ENCODE measurements at regions not wholly inside any gene's neighbourhood (a gene's known extent, or its start where the extent isn't known, plus 50 kb on each side); places are given as distances from the start of the nearest gene placed in this dataset.

DNA sequence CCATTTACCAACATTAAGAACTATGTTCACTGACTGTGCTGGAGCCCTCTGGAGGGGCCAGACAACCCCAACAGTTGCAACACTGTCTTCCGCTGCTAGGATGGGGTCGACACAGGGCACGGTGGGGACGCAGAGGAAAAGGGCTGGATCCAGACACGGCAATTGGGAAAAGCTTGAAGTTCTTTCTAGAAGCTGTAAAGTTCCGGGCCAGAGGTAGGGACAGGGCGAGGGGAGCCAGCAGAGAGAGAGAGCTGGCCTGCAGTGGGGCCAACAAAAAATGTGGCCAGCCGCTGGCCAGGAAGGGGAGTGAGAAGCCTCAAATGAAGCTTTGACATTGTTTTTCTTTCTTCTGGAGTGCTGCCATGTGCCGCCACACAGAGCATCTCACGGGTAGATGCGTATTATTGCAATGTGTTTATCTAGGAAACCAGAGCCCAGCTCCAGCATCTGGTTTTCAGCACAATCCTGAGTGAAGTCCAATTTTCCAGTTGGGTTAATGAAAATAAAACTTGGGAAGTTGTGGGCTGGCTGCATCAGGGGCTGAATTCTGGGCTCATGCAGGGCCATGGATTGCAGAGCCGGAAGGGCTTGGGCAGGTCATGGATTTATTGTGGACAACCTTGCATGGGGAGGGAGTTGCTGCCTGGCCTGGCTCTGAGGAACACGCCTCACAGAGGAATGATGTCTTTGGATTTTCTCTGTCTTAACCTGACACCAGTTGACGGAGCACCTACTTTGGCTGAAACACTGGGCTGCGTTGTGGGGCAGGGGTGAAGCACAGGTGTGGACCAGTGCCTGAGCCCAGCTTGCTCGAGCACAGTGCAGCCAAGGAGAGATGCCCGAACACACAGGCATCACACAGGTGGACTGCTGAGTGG lies 67.6 kb upstream of the AMPD3 start:
- peak; percentile 42 to 51 for DNase-seq

DNA sequence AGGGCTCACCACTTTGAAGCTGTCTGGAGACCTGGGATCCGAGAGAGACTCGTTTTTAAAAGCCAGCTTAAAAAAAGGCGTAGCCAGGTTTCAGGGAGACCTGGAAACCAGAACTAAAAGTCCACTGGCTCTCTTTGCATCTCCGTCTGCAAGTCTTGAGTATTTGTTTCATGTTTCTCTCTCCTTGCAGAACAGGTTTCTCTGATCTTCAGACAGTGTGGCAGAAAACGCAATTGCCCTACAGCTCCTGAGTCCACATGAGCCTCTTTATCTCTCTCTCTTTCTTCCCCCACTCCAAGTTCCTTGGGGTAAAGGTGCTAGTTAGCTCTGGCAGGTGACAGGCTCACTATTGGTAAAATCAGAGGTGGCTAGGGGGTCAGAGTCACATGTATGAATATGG lies 67.0 kb upstream of the AMPD3 start:
- DNase-seq: no peak

DNA sequence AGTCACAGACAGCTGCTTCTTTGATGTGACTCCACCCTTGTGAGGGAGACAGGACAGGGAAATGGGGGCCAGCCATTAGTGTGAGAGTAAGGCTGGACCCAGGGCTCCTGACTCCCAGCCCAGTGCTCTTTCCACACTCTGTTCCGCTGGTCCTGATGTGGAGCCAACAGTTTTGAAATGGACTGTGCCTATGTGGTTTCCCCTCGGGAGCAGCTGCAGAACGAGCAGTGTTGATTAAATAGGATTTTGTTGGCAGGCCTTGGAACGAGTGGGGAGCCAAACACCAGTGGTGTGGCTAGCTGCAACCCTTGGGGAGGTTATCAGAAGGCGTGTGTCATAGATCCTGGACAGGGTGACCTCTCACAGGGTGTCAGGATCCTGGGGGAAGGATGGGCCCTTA lies 66.5 kb upstream of the AMPD3 start:
- DNase-seq: no peak

DNA sequence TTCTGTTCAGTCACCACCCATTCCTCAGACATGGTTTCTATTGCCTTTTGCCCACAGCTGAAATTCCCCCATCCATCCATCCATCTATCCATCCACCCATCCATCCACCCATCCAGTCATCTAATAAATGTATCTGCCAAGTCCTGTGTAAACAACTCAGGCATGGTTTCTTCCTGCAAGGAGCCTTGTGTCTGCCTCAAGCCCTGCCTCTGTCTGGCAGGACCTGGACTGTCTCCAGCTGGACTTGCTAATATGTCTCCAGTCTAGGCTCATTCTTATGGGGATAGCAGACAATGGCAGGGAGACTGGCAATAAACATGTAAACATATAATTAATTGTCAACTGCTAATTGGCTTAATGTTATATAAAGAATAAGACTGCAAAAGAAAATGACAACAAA lies 64.7 kb upstream of the AMPD3 start:
- no peak for DNase-seq

DNA sequence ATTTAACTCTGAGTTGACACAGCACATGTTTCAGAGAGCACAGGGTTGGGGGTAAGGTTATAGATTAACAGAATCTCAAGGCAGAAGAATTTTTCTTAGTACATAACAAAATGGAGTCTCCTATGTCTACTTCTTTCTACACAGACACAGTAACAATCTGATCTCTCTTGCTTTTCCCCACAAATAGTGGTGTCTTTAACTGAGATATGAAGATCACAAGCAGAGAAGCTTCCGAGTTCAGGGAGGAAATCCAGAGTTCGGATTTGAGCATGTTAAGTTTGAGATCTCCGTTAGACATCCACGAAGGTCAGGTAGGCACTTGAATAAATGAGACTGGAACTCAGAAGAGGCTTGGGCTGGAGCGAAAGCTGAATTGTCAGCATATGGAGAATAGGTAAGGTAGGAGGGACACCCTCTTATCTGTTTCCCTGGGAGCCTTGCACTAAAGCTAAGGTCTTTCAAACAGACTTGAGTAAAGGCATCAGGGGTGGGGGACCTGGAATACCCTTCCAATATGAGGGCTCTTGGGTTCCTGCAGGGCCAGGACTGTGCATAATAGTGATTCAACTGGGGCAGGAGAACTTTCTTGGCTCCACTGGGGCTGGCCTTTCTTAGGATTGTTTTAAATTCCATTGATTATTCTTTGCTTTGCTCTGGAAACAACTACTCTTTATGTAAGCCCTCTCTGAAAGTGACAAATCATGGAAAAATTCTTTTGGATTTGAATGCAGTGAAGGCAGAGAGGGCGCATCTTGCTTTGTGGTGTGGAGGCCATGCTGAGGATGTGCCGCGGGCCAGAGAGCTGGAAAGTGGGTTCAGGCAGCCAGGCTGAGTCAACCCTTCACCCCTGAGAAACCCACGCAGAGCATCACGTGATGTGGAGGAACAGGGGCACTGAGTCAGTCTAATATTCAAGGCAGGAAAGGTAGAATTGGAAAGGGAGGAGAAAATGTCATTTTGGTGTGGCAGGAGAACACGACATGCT lies 62.7 kb upstream of the AMPD3 start:
- DNase-seq: no peak

DNA sequence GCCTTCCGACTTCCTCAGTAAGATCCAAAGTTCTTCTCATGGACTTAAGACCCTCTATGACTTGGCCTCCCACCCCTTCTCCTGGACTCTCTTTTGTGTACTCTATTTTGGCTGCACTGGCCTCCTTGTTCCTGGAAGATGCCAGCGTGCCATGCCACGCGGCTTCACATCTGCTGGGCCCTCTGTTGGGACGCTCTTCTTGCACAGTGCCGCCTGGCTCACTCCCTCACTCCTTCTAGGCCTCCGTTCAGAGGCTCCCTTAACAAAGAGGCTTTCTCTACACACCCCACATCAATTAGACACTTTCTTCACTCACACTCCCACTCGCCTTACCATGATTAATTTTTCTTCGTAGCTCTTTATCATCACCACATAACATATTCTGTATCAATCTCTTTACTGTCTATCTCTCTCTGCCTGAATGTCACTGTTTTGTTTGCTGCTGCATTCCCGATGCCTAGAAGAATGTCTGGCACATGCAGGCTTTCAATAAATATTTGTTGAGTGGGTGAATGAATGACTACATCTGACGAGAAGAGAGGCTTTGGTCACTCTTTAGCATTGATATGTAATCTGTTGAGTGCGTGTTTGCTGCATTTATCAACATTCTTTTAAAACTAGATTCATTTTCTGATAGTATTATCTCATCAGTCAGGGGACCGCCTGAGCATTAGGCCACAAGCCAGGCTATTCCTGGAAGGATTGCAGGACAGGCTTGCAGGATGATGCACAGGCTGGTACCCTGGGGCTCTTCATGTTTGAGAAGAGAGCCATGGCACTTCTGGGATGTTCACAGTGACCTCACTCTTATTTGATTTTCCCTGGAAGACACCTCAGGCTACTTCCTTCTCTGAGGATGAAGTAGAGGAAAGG lies 60.6 kb upstream of the AMPD3 start:
- no peak for DNase-seq

DNA sequence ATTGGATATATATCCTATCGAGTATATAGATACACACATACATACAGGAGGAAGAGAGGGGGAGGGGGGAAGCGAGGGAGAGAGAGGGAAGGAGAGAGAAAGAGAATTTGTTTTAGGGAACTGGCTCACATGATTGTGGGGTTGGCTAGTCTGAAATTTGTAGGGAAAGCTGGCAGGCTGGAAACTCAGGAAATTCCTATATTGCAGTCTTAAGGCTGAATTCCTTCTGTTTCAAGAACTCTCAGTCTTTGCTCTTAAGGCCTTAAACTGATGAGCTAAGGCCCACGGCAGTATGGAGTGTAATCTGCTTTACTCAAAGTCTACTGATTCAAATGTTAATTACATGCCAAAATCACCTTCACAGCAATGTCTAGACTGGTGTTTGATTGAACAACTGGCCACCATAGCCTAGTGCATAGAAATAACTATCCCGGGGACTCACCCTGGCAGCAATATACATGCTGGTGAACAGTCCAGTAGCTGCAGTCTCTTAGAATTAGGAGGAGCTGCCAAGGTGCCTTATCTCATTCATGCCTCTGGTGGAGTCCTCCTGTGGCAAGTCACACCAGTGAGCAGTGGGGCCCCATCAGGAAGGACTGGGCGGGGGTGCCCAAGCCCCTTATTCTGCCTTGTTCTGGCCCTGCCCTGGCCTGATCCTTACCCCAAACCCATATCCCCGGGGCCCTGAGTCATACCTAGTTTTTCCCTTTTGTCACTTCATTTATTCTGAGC lies 59.7 kb upstream of the AMPD3 start:
- no peak for DNase-seq

DNA sequence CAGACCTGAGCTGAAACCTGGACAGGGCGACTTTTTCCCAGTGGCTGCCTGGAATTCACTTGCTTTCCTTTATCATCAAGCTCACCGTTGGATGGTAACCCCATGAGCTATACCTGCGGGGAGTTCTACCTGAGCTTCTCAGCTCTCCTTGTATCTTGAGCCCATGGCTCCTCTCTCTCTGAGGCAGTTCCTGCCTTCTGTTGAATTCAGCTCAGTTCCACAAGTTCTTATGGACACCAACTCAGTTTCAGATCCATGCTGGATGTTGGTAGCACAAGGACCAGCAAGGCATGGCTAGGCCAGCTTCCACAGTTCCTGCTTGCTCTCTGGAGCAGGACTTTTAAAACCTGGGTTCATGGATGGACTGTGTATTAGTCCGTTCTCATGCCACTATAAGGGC lies 58.3 kb upstream of the AMPD3 start:
- DNase-seq: no peak

DNA sequence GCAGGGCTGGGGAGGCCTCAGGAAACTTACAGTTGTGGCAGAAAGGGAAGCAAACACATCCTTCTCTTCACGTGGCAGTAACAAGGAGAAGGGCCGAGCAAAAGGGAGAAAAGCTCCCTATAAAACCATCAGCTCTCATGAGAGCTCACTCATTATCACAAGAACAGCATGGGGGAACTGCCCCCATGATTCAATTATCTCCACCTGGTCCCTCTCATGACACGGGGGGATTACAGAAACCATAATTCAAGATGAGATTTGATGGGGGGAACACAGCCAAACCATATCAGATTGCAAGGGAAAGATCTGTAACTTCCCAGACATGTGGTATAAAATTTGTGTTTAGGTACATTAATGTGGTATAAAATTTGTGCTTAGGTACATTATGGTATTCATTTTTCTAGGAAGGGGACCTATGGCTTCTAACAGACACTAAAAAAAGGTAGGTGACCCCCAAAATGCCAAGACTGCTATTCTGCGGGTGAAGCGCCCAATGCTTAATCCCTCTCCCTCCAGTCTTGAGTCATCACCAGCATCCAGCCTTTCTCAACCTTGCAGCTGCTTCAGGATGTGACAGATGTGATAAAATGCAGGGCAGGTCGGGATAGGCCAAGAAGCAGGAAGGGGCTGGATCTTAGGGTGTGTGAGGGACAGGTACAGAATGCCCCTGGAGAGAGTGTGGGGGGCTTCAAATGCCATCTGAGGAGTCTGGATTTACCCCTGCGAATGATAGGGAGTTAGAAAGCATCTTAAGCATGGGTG lies 57.7 kb upstream of the AMPD3 start:
- DNase-seq: no peak

DNA sequence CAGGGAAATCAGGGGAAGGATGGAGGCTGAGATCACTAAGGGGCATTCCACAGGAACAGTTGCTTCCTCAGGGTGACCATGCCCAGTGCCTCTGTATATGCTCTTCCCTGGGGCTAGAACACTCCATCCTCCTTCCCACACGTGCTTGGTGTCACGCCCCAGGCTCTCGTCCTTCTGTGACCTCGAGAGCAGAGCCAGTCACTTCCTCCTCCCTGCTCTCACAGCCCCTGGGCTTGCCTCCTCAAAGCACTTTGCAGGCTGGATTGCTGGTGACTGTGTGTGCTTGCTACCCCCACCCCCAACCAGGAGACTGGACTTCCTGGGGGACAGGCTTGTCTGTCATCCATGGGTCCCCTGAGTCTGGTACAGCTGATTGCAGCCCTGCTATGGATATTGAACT lies 56.5 kb upstream of the AMPD3 start:
- no peak for DNase-seq

DNA sequence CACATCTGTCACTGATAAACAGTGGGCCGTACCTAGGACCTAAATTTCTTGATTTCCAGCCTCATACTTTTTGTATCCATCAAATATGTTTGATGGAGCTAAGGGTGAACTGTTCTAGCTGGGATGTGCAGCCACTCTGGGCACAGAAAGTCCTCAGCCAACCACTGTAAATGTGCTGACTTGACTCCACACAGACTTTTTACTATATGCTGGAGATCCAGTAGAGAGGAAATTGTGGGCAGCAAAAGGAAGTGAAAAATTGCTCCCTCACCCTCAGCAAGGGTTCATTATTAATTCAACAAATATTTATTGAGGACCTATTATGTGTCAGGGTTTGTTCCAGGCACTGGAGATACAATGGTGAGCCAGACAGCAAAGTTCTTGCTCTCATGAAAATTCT lies 54.2 kb upstream of the AMPD3 start:
- no peak for DNase-seq

DNA sequence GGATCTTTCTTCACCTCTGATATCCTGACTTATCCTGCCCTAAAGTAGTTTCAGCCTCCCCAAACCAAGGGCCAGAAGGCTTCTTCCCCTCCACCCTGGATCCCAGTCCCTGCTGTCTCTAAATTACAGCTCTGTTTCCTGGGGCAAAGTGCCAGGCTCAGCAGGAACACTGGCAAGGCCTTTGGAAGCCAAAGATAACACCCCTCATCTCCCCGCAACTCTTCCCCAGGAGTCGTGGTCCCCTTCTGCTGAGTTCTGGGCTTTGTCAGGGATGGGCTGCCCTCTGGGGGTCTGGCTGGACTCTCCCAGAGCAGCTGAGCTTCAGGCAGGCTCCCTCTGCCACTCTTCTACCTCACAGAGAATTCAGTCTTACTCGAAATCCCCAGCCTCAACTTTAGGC lies 53.8 kb upstream of the AMPD3 start:
- DNase-seq: no peak

DNA sequence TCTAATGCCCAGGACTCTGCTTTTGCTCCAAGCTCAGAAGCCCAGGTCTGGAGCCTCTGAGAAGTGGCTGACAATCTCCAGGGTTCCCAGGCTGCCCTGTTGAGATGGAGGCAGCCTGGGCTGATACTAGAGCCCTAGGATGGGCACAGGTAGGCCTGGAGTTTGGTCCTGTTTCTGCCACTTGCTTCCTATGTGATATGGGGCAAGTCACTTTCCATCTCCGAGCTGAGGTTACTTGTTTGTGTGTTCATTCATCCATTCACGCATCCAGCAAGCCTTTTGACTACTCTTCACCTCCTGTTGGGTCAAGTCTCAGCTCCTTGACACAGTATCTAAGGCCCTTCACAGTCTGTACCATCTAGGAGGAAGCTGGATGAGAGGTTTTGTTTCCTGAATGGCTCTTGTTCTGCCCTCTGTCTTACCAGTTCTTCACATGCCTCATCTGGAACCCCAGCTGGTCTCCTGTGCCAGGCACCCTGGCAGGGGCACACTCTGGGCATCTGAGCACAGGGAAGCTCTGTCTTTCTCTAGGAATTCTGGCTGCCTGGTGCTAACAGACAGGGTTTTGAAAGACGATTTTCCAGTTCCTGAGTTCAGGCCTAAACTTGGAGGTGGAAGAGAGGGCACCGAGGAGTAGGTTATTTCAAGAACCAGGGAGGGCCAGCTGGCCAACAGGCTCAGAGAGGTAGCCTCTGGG lies 53.2 kb upstream of the AMPD3 start:
- no peak for DNase-seq
